NCI-H510A (cell line): ENCODE measurements at regions not wholly inside any gene's neighbourhood (a gene's known extent, or its start where the extent isn't known, plus 50 kb on each side); places are given as distances from the start of the nearest gene placed in this dataset.
"Not testable (repeated sequence)": the region's sequence is repeated elsewhere in the genome, so short reads cannot be mapped to it uniquely, and the experiment has no call there.

ENCODE experiments used
- DNase-seq: peaks from one replicate; lab custom pipeline; 2025; lab: John Stamatoyannopoulos, UW

DNA sequence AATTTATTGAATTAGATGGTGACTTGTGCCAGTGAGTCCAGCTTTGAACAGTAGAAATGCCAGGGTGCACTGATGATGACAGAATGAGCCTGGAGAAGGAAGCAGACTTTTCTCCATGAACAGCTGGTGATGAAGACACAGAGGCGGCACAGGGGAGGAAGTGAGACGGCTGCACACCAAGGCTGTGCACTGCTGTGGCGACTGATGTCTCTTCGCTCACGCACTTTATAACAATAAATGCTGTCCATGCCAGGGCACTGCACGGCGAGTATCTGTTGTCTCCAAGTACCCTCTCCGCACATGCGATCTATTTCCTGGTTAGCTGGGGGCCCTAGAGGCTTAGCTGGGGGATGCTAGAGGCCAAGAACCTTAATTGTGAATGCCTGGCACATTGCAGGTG lies 175.2 kb downstream of the TMEM200C start:
- DNase-seq, result no peak

- DNase-seq, result no peak
Measured at GRCh38 chr18:5717256-5717655, 173.5 kb upstream of the EPB41L3 start.

DNA sequence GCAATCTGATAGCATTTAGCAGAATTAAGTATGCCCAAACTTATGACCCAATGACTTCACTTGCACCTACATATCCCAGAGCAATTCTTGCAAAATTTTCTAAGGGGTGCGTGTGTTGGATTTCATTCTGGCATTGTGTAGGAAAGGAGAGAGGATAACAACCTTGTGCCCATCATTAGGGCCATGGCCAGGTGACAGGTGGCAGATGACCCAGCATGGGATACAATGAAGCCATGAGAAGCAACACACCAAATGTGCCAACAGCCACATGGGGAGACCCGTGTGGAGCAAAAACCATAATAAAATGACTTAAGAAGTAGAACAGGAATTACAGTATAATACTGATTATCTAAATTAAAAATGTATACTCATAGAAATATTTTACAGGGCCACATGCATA lies 166.9 kb upstream of the EPB41L3 start:
- DNase-seq, result no peak

DNA sequence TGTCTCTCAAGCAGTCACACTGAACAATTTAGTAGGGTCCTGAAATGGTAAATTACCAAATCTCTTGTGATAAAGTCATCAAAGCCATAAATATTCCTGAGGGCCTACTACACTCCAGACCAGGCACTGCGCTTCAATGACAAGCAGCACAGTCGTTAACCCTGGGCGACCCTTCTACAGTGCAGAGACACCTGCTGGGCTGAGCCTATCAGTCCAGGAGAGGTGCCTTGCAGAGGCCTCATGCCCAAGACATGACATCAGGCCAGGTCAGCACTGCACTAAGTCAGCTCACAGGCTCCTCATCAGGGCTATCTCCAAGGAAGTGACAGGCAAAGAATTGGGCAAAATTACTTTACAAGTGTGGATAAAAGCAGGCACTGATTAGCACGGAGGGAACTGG lies 166.4 kb upstream of the EPB41L3 start:
- DNase-seq, result no peak

DNA sequence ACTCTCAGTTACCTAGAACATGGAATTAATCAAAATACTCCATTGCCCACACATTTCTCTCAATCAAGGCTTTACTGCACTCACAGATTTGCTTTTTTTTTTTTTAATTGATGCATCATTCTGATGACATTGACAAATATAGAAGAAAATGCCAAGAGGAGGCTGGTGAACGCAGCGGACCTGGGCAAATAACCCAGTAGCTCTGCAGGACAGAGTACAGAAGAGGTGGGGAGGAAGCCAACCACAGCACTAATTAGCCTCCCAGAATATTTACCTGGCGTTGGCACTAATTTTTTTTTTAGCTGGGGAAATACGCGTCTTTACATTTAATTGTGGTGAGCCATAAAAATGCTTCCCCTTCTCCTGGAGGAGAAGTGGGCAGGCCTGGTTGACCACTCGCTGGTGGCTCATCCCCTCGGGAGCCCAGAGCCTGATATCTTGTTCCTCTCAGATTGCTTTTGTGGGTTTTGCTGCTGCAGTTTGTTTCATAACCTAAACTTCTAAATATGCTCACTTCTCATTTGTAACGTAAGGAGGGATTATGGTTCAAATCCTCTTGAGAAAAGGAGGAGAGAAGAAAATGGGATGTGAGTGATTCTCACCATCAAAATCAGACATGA lies 165.8 kb upstream of the EPB41L3 start:
- DNase-seq, result no peak

DNA sequence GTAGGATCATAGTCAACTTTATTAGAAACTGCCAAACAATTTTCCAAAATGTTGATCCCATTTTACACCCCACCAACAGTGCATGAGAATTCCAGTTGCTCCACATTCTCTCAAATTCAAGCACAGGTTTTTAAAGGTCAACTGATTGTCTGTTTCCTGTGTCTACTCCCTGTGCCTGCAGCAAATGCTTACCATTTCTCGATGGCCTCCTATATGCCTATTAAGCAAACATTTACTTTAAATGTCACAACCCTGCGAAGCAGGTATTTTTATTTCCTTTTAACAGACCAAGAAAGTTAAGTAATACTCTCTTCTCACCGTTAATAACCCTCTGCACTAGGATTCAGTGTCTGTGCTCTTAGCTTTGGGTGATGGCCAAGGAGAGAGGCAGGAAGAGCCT lies 163.8 kb upstream of the EPB41L3 start:
- DNase-seq, result no peak

GRCh38 chr18:5705393-5705792 lies 161.6 kb upstream of the EPB41L3 start:
- no peak for DNase-seq

GRCh38 chr18:5704847-5705246 lies 161.1 kb upstream of the EPB41L3 start:
- no peak for DNase-seq

DNA sequence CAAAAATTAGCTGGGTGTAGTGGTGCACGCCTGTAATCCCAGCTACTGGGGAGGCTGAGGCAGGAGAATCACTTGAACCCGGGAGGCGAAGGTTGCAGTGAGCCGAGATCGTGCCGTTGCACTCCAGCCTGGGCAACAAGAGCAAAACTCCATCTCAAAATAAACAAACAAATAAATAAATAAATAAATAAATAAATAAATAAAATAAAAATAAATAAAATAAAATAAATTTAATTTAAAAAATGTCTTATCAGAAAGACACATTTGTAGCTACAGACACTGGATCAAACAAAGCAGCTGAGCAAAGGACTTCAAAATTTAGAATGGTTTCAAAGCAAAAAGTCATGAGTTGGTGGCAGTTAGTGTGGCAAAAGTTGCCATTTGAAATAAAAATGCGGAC lies 158.2 kb upstream of the EPB41L3 start:
- DNase-seq, result not testable (repeated sequence)

GRCh38 chr18:5693699-5694294 lies 150.0 kb upstream of the EPB41L3 start:
- no peak for DNase-seq

- DNase-seq, result no peak
Measured at GRCh38 chr18:5678779-5679406, 135.1 kb upstream of the EPB41L3 start.

- no peak for DNase-seq
Measured at GRCh38 chr18:5678278-5678677, 134.5 kb upstream of the EPB41L3 start.

- no peak for DNase-seq
Measured at GRCh38 chr18:5673616-5674015, 129.8 kb upstream of the EPB41L3 start.

DNA sequence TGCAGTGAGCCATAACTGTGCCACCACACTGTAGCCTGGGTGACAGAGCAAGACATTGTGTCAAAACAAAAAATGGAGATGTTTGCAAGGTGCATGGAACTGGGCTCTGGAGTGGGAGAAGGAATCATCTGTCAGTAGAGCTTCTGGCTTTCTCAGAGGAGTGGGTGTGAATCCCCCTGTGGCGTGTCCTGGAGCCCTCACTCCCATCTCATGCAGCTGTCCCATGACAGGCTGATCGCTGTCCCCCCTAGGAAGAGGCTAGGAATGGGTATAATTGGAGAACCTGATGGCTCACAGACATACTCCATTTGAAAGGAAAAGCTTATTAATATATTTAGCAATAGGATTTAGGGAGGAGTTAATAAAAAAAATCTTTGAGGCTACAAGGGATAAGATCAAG lies 125.8 kb upstream of the EPB41L3 start:
- no peak for DNase-seq

- no peak for DNase-seq
Measured at GRCh38 chr18:5668087-5668715, 124.4 kb upstream of the EPB41L3 start.

- no peak for DNase-seq
Measured at GRCh38 chr18:5667356-5667755, 123.6 kb upstream of the EPB41L3 start.

GRCh38 chr18:5662586-5663090 lies 118.8 kb upstream of the EPB41L3 start:
- DNase-seq, result no peak

DNA sequence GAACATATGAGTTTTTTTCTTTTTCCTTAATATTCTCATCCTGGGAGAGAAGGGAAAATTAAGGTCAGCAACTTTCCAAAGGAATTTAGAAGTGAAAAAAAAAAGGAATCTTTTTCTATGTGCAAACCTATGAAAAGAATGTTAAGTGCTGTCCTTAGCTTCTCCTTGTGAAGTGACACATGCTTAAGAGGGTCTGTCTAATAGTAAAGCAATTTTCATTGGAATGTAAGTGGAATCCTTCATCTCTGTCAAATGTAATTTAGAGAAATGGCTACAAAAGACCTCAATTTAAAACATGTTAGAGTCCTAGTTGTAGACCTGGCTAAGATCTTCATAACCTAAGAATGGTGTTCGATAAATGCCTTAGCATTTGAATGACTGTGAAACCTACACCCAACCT lies 117.4 kb upstream of the EPB41L3 start:
- DNase-seq, result no peak

DNA sequence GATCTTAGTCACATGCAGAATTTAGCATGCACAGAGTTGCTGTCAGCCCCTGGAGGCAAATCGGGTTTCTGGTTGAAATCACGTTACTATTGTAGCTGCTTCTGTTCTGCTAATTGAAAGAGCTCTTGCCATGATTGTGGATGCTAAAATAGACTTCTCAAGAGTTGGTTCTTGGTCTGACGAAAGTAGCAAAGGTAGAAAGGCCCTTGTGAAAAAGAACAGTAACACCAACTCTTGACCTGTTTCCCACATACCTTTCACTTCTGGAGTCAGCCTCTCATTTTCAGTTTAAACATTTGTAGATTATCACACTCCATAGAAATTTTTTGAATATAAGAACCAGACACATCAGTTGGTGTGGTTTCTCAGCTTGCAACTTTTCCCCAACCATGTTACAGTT lies 110.0 kb upstream of the EPB41L3 start:
- DNase-seq, result no peak

DNA sequence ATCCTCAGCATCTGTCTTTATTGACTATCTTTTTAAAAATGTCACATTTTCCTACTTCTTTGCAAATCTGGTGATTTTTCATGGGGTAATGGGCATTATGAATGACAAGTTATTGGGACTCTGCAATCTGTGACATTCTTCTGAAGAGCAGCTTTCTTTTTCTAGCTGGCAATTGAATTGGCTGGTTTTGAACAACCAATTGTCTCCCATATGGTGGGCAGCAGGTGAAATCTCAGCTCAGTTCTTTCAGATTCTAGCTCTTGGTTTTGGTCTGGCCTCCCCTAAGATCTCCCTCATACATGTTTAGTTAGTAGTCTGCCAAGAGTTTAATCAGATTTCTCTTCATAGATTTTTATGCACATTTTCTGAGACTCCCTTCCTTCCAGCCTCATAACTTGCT lies 107.9 kb upstream of the EPB41L3 start:
- DNase-seq, result no peak

DNA sequence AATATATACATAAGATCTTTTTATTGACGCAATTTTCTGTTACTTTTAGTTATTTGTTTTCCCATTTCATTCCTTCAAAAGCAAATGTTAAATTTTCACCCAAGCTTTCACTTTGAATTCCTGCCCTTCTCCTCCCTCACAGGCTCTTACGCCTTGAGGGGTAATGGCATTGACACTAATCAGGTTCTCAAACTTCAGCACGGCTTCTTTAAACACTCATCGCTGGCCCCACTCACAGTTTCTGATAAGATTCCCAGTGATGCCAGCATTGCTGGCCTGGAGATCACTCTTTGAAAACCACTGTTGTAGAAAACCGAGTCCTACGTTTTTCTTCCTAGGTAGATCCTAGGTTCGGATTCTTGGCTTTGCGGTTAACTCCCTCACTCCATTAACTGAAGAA lies 105.6 kb upstream of the EPB41L3 start:
- DNase-seq, result no peak

DNA sequence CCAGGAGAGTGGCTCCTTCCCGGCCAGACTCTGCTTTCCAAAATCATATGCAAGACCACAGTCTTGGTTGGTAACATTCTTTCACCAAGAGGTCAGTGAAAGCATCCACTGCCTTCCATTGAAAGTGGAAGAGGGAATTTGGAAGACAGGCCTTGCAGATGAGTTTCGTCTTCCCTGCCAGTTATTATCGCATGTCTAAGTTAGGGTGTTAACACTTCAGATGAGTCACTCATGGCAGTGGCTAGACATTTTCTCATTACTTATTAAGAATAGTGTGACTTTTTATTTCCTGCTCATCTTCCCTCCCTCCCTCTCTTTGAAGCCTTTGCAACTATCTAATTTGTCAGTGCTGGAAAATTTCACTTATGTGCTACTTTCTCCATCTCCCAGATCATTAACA lies 102.9 kb upstream of the EPB41L3 start:
- DNase-seq, result no peak

DNA sequence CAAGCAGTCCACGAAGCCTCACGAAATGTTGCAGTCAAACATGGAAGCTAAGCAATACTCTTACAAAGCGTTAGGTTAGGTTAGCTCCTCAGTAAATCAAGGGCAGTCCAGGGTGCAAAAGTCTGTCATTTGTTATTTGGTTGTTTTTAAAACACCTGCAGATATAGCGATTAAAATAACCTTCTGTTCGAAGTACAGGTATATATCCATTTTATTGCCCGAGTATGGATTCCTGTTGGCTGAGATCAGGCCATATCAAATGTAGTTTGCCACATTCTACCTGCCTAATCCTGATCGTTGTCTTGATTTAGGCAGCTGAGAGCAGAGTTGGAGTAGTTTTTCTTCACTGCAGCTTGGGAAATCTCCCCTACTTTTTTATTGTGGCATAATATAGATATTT lies 99.5 kb upstream of the EPB41L3 start:
- no peak for DNase-seq
